Stimulated activated CD8-positive, alpha-beta memory T cell treated with anti-CD3 and anti-CD28 coated beads, Interleukin-4, amount 100 ng/mL, for 4 hours (primary cell): ENCODE measurements at regions not wholly inside any gene's neighbourhood (a gene's known extent, or its start where the extent isn't known, plus 50 kb on each side); places are given as distances from the start of the nearest gene placed in this dataset.

Source experiments
- DNase-seq, 2 donors: peaks; one replicate each; pipeline ENCODE4 v3.0.0-alpha.2; 2020; ENCODE audit warnings: low read depth in 2 of 2, low spot score in 1 of 2

DNA sequence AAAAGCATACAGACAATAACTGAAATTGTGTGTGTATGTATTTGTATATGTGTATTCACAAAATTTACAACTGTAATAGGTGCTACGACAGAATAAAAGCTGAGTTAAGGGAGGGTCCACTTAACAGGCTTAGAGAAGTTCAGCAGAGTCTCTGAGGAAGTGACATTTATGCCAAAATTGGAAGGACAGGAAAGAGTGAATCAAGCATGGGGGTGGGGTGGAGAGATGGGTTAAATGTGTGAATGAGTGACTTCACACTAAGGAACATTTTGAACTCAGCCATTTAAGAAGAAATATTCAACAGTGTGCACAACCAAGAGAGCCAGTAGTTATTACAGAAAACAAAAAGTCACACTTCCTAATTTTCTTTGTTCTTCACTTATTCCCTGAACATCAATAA, 53.8 kb upstream of the RGS1 start:
- DNase-seq: peak; percentile 9 to 14

DNA sequence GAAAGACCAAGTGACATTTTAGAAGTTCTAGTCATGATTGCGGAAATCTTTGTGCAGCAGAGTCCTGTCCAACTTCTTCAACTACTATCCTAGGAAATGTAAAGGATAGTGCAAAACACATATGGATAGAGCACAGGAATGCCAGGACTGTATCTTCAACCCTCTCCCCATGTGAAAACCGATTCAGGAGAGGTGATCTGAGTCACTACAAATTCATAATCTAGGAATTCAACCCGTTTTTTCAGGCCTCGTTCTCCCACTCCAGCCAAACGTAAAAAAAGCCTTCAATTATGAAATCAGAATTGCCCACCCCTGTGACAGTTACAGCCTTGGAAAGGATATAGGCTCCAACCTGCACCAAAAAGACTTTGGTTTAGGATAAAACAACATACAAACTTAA, 52.9 kb upstream of the RGS1 start:
- DNase-seq: no peak

DNA sequence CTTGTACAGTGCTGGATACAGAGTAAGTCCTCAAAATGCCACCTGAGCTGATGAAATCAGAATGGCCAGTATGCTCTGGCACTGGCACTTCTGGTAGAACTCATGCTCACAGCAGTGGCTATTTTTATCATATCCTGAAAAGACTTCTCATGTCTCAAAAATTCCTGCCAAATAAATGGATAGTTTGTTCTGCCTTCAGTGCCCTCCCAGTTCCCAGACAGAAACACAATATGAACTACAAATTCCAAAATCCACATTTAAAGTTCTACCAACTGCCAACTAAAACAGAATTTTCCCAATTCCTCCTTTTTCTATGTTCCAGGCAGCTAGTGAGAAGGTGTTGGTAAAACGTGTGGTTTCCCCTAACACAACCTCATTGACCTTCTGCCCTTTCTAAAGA, 51.4 kb upstream of the RGS1 start:
- no peak for DNase-seq
